Upper lobe of left lung (tissue), 4 donors: ENCODE measurements at regions not wholly inside any gene's neighbourhood (a gene's known extent, or its start where the extent isn't known, plus 50 kb on each side); places are given as distances from the start of the nearest gene placed in this dataset.

Experiments used
- CTCF ChIP-seq, 6 experiments: fragments of 450-650 bp in 4 of 6; fragments of 200-600 bp in 2 of 6; sonication (generic) in 2 of 6; IDR thresholded peaks; one replicate each; pipeline ENCODE4 v1.5.1; 2016 to 2019; ENCODE audit warnings: antibody characterized with exemption in 6 of 6
- EP300 ChIP-seq, 4 donors: sonication (generic); formaldehyde crosslinking; IDR thresholded peaks; one replicate each; pipeline ENCODE4 v1.5.1; 2017; ENCODE audit warnings: antibody characterized with exemption in 4 of 4, control low read depth in 2 of 4
- POLR2A ChIP-seq, 4 donors: fragments of 450-650 bp; IDR thresholded peaks; one replicate each; pipeline ENCODE4 v1.5.1; 2016 to 2017; ENCODE audit warnings: antibody characterized with exemption in 4 of 4, mild to moderate bottlenecking in 2 of 4
- POLR2AphosphoS5 ChIP-seq, 2 donors: sonication (generic); formaldehyde crosslinking; IDR thresholded peaks; one replicate each; pipeline ENCODE4 v1.5.1; 2017; ENCODE audit warnings: antibody characterized with exemption in 2 of 2

- TF ChIP-seq CTCF (IDR thresholded peaks at IDR 0.05) = no peak
- TF ChIP-seq POLR2A (IDR thresholded peaks at IDR 0.05) = no peak
- no peak for TF ChIP-seq POLR2AphosphoS5 (IDR thresholded peaks at IDR 0.05)
- no peak for TF ChIP-seq EP300 (IDR thresholded peaks at IDR 0.05)
Observed at GRCh38 chrX:39946822-39947221, 150.9 kb downstream of the BCOR start.
